MM.1S (cell line): ENCODE measurements at regions not wholly inside any gene's neighbourhood (a gene's known extent, or its start where the extent isn't known, plus 50 kb on each side); places are given as distances from the start of the nearest gene placed in this dataset.

Experiments
- DNase-seq: peaks from one replicate; pipeline ENCODE4 v3.0.0-alpha.2; 2015
- H2AFZ ChIP-seq: fragments of 300-600 bp; sonication (generic); 2 replicates; pipeline ENCODE4 v1.6.0; 2016; ENCODE audit warnings: antibody characterized with exemption, low read length
- H3F3A ChIP-seq: fragments of 300-600 bp; sonication (generic); 2 replicates; pipeline ENCODE4 v1.6.1; 2016; ENCODE audit warnings: mild to moderate bottlenecking, antibody characterized with exemption, low read length, moderate library complexity, mixed read lengths; ENCODE audit not compliant: insufficient read depth
- H3K27ac ChIP-seq: fragments of 300-600 bp; sonication (generic); 2 replicates; pipeline ENCODE4 v1.5.1; 2016; ENCODE audit warnings: mild to moderate bottlenecking, low read length
- H3K27me3 ChIP-seq: fragments of 300-600 bp; sonication (generic); replicated peaks from 2 replicates; pipeline ENCODE4 v1.6.0; 2016; ENCODE audit warnings: low read length; ENCODE audit not compliant: insufficient read depth
- H3K36me3 ChIP-seq: fragments of 300-600 bp; sonication (generic); replicated peaks from 2 replicates; pipeline ENCODE4 v1.6.1; 2016; ENCODE audit warnings: mild to moderate bottlenecking, low read length, mixed read lengths; ENCODE audit not compliant: insufficient read depth
- H3K4me1 ChIP-seq: fragments of 300-600 bp; sonication (generic); 2 replicates; pipeline ENCODE4 v1.6.1; 2016; ENCODE audit warnings: low read length, mixed read lengths
- H3K4me2 ChIP-seq: fragments of 300-600 bp; sonication (generic); 2 replicates; pipeline ENCODE4 v1.6.0; 2016; ENCODE audit warnings: low read depth, low read length
- H3K4me3 ChIP-seq: fragments of 300-600 bp; sonication (generic); 2 replicates; pipeline ENCODE4 v1.5.1; 2016; ENCODE audit warnings: low read length, mixed read lengths
- H3K79me2 ChIP-seq: fragments of 300-600 bp; sonication (generic); 2 replicates; pipeline ENCODE4 v1.6.1; 2016; ENCODE audit warnings: mixed run types, low read length, mixed read lengths
- H3K9ac ChIP-seq: fragments of 300-600 bp; sonication (generic); 2 replicates; pipeline ENCODE4 v1.6.1; 2016; ENCODE audit warnings: low read length, mixed read lengths
- H3K9me2 ChIP-seq: fragments of 300-600 bp; sonication (generic); replicated peaks from 2 replicates; pipeline ENCODE4 v1.6.1; 2016; ENCODE audit warnings: mild to moderate bottlenecking, low read length, mixed read lengths; ENCODE audit not compliant: insufficient read depth
- H3K9me3 ChIP-seq: fragments of 300-600 bp; sonication (generic); replicated peaks from 2 replicates; pipeline ENCODE4 v1.6.1; 2016; ENCODE audit warnings: mild to moderate bottlenecking, low read length, mixed read lengths; ENCODE audit not compliant: insufficient read depth
- H4K20me1 ChIP-seq: fragments of 300-600 bp; sonication (generic); 2 replicates; pipeline ENCODE4 v1.6.1; 2016; ENCODE audit warnings: mild to moderate bottlenecking, low read length, moderate library complexity, mixed read lengths; ENCODE audit not compliant: insufficient read depth
- CTCF ChIP-seq: fragments of 300-600 bp; sonication (generic); IDR thresholded peaks from 2 replicates; pipeline ENCODE4 v1.5.1; 2016; ENCODE audit warnings: antibody characterized with exemption, low read length, mixed read lengths
- EZH2 ChIP-seq: fragments of 300-600 bp; sonication (generic); optimal IDR thresholded peaks from 2 replicates; pipeline ENCODE3; 2017; ENCODE audit warnings: low read depth, mild to moderate bottlenecking, antibody characterized with exemption, low read length, mixed read lengths
- EZH2phosphoT487 ChIP-seq: fragments of 300-600 bp; sonication (generic); IDR thresholded peaks from 2 replicates; pipeline ENCODE4 v1.6.1; 2018; ENCODE audit warnings: antibody characterized with exemption, low read length

- Histone ChIP-seq H3F3A (no peaks in the 10 kb centered on the region), H3K79me2 (no peaks in the 10 kb centered on the region), H3K4me1 (no peaks in the 10 kb centered on the region), H2AFZ (no peak overlapping the region), H4K20me1 (no peaks in the 10 kb centered on the region), H3K27me3 (no peaks in the 10 kb centered on the region), H3K9me3 (no peaks in the 10 kb centered on the region), H3K36me3 (no peaks in the 10 kb centered on the region), H3K27ac (no peak overlapping the region), H3K9ac (no peak overlapping the region), H3K9me2 (no peaks in the 10 kb centered on the region), H3K4me3 (no peak overlapping the region), H3K4me2 (no peak overlapping the region)
- DNase-seq = no peak
- TF ChIP-seq EZH2 (no peak), CTCF (no peak), EZH2phosphoT487 (no peak)
These were observed 219.9 kb downstream of the SPRY2 start for GRCh38 chr13:80121038-80121437.

- no peaks in the 10 kb centered on the region for H4K20me1 ChIP-seq
- H3K27ac ChIP-seq = no peak overlapping the region
- no peaks in the 10 kb centered on the region for H3K27me3 ChIP-seq
- H3F3A ChIP-seq = no peaks in the 10 kb centered on the region
- no peak for TF ChIP-seq CTCF
- TF ChIP-seq EZH2 = no peak
- TF ChIP-seq EZH2phosphoT487 = no peak
- no peak for DNase-seq
- H3K9me2 ChIP-seq = no peaks in the 10 kb centered on the region
- H3K9me3 ChIP-seq = no peaks in the 10 kb centered on the region
- H3K79me2 ChIP-seq = no peaks in the 10 kb centered on the region
- H3K4me3 ChIP-seq = no peak overlapping the region
- no peak overlapping the region for H2AFZ ChIP-seq
- no peaks in the 10 kb centered on the region for H3K4me1 ChIP-seq
- no peak overlapping the region for H3K4me2 ChIP-seq
- no peak overlapping the region for H3K9ac ChIP-seq
- H3K36me3 ChIP-seq = no peaks in the 10 kb centered on the region
These were observed 222.4 kb downstream of the SPRY2 start for GRCh38 chr13:80118506-80118905.

- H3K9me3 ChIP-seq = no peaks in the 10 kb centered on the region
- no peaks in the 10 kb centered on the region for H3K4me1 ChIP-seq
- no peak overlapping the region for H2AFZ ChIP-seq
- H3K27me3 ChIP-seq = no peaks in the 10 kb centered on the region
- no peaks in the 10 kb centered on the region for H3K36me3 ChIP-seq
- no peak for DNase-seq
- H3F3A ChIP-seq = no peaks in the 10 kb centered on the region
- no peak overlapping the region for H3K9ac ChIP-seq
- no peaks in the 10 kb centered on the region for H3K79me2 ChIP-seq
- no peak for TF ChIP-seq EZH2phosphoT487
- no peak for TF ChIP-seq CTCF
- no peak for TF ChIP-seq EZH2
- H3K9me2 ChIP-seq = no peaks in the 10 kb centered on the region
- no peaks in the 10 kb centered on the region for H4K20me1 ChIP-seq
- H3K4me3 ChIP-seq = no peak overlapping the region
- H3K4me2 ChIP-seq = no peak overlapping the region
- H3K27ac ChIP-seq = no peak overlapping the region
These were observed 222.8 kb downstream of the SPRY2 start for GRCh38 chr13:80118099-80118498.
